HG03108 (cell line): ENCODE measurements at regions not wholly inside any gene's neighbourhood (a gene's known extent, or its start where the extent isn't known, plus 50 kb on each side); places are given as distances from the start of the nearest gene placed in this dataset.

Source experiments
- ATAC-seq: cut with Tn5 transposase; IDR thresholded peaks from one replicate; pipeline ENCODE4 v1.9.1; 2021; ENCODE audit warnings: moderate library complexity; ENCODE audit not compliant: unreplicated experiment

DNA sequence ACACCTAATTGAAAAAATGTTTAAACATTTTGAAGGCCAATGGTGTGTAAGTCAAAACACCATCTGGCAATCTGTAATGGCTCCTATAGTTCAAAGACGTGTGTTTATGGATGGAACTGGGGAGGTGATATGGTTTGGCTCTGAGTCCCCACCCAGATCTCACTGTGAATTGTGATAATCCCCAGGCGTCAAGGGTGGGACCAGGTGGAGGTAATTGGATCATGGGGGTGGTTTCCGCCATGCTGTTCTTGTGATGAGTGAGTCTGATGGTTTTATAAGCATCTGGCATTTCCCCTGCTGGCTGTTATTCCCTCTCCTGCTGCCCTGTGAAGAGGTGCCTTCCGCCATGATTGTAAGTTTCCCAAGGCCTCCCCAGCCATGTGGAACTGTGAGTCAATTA is 52.2 kb downstream of the ADRA2C start:
- no peak for ATAC-seq

DNA sequence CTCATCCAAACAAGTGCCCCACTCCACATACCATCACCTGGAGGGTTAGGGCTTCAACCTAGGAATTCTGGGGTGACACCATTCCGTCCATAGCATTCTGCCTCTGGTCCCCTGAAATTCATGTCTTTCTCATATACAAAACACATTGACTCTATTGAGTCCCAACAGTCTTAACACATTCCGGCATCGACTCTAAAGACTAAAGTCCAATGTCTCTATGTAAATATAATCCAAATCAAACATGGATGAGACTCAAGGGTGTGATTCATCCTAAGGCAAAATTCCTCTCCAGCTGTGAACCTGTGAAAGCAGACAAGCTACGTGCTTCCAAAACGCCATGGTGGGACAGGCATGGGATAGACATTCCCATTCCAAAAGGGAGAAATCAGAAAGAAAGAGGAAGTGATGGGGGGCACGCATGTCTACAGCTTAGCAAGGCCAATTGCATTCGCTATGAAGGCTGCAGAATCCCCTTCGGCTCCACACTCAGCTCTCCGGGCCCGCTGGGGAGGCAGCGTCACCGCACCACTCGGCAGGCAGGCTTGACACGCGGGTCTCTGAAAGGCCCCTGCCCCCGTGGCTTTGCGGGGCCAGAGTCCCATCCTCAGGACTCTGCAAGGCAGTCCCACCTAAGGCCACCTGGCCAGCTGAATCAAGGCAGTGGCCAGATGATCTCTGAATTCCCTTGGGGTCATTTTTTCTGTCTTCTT is 53.2 kb downstream of the ADRA2C start:
- no peak for ATAC-seq

DNA sequence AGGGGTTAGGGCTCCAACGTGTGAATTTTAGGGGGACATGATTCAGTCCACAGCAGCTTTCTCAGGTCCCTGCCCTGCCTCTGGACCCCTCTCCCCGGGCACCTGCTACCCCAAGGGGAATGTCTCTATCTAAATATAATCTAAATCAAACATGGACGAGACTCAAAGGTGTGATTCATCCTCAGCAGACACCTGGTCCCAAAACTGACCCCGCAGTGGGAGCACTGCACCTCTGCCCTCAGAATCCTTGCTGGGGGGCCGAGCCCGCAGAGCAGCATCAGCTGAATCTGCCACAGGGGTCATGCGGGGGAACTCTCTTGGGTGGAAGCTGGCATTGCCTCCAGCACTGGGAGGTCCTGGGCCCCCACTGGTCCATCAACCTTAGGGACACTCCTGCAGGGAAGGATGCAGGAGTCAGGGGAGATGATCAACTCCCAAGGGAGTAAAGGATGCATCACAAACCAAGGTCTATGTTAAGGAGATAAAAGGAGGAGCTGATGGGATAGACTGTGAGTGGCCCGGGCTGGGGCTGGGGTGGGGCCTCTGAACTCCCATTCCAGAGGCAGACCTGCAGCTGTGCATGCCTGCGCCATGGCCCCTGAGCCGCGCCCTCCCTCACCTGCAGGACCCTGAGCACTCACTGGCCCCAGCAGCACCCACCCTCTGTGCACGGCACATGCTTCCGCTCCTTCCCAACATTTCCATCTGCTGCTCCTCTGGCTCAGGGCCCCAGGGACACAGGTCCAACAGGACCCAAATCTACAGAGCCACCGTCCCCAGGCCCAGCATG is 54.0 kb downstream of the ADRA2C start:
- ATAC-seq: no peak

DNA sequence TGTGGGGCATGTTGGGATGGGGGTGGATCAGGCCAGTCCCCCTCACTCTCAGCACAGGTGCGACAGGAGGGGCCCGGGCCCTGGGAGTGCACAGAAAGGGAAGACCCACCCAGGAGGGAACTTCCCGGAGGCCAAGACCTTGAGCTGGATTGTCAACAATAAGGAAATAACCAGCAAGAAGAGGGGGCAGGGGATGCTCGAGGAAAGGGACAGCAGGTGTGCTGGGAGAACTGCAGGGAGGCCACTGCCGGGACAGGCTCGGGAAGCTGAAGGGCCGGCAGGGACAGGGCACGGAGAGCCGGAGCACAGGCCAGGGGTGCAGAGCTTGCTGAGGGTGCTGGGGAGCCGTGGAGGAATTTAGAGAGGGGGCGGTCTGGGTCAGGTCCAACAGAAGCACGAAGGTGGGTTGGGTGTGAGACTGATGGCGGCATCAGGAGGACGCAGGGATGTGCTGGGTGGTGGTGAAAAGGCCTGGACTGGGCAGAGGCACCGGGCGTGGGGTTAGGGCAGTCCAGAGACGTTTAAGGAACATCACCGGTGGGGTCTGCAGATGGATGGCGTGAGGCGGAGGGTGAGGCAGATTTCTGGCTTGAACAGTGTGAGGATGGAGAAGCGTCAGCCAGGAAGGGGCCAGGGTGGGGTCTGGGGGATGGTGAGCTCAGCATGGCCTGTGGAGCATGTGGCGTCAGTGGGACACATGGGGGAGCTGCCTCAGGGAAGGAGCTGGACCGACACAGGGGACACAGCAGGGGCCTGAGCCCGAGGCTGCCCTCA is 54.8 kb downstream of the ADRA2C start:
- ATAC-seq: no peak

DNA sequence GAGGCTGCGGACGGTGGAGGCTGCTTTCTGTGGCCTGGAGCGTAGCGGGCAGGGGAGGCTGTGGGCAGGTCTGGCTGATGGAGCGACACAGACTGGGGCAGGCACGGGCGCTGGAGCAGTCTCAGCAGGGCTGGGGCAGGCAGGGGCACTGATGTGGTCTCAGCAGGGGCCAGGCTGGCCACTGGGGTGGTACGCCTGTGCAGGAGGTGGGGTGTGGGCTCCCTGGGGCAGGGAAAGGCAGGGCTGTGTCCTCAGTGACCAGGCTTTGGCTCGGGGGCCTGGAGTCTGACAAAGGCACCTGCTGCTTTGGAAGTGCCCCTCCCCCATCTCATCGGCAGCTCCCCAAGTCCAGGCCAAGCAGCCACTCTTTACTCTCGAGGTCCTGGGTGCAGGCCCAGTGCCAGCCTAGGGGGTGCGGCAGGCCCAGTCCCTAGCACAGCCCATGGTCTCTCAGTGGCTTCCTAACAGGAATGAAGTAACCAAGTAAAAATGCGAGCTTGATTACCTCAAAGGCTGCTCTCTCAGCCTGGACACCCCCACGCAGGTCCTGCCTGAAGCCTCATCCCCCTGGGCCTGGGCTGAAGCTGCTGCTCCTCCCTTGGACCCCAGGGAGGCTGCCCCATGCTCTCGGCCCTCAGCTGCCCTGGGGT is 55.5 kb downstream of the ADRA2C start:
- ATAC-seq: no peak

DNA sequence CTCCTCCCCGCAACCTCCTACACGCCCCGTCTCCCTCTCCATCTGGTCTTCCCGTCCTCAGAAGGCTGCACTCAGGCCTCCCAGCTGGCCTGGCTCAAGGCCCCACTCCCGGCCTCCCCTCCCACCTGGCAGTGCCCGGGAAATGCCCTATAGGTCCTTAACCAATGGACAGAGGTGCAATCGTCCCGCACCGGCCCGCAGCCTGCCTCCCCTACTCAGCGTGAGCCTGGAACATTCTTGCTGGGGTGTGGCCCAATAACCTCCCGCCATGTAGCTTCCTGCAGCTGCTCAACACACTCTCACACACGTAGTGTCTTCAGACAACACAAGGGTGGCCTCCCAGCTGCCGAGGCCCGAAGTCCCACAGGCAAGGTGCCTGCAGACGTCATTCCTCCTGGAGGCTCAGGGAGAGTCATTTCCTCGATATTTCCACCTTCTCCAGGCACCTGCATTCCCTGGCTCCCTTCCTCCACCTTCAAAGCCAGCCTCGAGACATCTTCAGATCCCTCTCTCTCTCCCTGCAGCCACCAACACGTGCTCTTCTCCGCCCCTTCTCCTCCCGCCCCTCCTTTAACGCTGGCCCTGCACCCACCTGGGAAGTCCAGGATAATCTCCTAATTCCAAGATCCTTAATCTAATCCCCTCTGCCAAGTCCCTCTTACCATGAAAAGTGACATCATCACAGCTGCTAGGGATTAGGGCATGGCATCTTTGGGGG is 56.2 kb downstream of the ADRA2C start:
- ATAC-seq: no peak

DNA sequence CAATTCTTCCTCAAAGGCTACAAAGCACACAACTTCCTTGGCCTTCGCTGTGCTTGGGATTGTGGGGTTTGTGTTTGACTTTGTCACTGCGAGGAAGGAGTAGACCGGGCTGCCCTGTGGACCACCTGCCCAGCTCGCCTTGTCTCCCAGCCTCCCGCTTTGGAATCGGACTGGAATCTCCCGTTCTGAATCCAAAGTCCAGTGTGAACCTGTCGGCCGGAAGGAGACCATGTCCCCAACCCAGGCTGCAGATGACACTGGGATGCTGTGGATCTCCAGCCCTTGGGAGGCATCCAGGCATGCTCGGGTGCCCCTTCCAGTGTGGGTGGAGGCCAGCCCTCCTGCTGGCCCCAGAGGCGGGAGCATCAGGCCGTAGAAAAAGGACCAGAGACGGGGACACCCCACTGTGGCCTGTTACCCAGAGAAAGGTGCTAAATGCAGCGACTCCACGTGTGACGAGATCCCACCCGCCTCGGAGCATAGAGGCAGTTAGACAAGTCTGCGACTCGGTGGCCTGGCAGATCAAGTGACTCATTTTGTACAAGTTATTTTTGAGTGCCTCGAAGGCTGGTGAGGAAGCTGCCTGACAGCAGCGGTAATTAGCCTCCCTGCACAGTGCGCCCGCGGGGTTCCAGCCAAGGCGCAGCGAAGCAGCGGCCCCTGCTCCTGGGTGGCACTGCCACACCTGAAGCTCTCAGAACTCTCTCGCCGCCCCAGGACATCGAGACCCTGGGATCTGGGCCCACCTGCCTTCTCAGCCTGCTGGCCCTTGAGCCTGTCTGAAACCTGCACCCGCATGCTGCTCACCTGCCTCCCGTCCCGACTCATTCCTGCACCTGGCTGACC is 57.5 kb downstream of the ADRA2C start:
- ATAC-seq: no peak

DNA sequence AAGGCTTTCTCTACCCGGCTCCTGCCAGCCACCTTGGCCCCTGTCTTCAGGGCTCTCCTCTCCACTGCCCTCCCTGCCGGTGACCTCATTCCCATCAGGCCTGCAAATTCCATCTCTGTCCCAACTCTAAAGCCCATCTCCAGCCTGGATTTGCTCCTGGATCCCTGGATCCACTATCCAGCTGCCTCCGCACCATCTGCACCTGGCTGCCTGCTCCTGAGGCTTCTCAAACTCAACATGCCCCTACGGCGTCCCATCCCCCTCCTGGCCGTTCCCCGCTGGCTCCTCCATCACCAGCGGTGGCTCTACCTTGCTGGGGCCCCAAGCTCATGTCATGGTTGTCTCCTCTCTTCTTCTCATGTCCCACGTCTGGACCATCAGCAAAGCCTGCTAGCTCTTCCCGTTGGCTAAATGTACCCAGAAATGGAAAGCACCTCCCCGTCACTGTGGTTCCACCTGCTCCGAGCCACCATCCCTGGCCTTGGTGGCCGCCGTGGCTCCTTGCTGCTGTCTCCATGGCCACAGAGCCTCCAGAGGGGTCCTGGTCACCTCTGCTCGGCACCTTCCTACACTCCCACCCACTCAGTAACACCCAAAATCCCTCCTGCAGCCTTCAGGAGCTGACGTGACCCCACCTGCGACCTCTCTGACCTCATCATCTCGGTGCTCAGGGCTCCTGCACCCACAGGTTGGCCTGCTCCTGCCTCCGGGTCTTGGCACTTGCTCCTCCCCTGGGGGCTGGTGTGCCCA is 58.5 kb downstream of the ADRA2C start:
- ATAC-seq: no peak

DNA sequence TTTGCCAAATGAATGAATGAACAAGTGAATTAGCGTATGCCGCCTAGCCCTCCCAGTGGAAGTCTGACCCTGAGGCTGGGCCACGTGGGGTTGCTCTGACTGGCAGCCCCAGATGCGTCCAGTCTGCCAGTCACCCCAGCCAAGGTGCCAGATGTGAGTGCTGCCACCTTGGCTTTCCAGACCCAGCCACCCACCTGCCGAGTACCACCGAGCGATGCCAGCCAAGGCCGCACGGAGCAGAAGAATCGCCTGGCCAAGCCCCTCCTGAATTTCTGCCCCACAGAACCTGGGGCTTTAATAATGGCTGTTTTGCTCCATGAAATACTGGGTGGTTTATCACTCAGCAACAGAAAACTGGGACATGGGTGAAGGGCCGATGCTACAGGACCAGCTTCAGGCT is 59.3 kb downstream of the ADRA2C start:
- no peak for ATAC-seq

DNA sequence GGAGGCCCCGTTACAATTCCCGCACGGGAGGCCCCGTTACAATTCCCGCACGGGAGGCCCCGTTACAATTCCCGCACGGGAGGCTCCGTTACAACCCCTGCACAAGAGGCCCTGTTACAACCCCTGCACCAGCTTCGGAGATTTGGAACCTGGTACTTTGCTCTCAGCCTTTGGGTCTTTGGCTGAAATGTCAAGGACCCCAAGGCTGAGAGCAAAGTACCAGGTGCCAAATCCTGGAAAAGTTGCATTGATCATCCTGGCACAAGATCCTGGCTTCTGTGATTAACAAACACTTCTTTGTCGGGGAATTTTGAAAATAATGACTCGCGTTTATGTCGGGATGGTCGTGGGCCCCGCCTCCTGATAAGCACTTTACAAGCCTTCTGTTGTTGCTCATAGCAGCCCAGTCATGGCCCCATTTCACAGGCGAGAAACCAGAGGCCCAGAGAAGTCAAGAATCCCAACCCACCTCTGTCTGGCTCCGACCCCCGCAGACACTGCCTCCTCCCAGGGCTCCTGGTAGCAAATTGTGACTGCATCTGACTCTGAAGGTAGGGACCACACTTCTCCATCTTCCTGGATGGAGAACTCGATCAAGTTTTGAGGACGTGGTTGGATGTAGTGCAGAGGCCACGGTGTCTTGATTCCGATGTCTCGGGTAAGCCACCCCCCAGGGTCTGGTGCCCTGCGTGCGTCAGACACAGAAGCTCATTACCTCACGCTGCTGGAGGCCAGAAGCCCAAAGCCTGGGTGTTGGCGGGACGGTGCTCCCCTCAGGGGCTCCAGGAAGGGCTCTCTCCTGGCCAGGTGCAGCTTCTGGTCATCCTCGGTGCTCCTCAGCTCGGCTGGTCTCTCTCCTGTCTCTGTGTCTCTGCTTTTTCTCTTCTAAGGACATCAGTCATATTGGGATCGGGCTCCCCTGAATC is 60.3 kb downstream of the ADRA2C start:
- no peak for ATAC-seq

DNA sequence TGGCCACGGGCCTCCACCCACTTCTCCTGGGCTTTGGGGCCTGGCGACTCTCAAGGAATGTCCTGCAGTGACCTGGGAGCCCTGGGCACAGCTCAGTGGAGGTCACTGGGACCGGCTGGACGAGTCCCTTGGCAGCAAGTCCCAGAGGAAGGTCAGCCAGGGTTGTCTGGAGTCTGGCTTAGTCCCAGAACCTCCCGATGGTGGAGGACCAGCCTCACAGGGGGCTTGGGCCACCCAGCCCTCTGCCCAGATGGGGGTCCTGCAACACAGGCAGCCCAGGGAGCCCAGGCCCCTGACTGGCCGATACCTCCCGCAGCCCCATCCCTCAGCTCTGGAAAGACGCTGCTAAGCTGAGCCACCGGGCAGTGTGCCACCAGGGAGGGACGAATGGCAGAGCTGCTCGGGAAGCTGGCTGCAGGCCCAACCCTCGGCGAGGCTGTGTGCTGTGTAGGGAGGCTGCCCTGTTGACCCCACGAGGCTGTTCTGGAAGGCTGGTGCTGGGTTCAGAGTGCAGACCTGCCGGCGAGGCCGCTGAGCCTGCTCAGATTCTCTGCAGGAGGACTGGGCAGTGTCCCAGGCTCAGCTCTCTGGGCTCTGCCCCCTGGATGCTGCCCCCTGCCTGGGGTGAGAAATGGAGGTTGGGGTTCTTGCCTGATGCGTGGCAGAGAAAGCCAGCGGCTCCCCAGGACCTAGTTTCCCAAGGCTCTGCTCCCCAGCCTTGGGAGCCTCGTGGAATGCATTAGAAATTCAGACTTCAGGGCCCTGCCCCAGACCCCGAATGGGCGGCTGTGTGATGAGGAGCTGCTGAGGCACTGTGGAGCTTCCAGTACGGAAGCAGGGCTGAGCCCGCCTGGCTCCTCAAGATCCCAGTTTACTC is 61.7 kb downstream of the ADRA2C start:
- no peak for ATAC-seq

DNA sequence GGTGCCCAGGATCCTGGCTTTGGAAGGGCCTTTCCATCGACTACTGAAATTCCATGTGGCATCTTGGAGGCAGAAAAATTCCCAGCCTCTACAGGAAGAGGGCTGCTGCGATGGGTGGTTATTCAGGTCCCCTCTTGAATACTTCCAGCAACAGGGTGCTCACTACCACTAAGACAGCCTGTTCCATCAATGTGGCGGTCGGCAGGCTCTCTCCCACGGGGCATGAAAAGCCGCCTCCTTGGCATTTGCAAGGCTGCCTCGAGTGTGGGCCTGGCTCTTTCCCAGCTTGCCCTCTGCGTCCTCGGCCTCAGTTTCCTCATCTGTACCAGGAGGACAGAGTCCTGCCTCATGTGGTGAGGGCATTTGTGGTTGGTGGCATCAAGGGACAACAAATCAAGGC is 62.4 kb downstream of the ADRA2C start:
- ATAC-seq: no peak

DNA sequence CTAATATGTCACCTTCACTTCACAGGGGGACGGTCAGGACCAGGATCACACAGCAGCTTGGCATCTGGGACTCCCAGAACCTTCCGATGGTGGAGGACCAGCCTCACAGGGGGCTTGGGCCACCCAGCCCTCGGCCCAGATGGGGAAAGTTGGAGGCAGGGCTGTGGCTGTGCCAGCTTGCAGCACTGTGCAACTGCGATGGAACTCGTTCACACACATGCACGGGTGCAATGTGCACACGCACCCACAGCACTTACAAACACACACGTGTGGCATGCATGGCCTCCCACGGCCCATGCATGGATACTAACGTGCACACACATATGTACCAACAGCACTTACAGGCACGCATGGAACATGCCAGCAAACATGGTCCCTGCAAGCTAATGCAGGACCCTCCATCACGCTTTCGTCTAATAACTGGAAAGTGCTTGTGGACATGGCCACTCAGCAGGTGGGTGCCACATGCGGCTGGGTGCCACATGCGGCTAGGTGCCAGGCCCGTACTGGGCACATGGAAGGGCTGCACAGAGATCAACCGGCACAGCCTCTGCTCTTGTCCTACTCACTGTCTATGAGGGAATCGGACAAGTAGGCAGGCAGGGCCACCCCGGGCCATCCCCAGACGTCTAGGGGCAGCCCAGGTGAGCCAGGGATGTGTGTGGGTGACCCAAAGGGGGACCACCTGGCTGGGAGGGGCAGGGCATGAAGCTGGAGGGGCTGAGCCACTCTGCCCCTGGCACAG is 63.2 kb downstream of the ADRA2C start:
- ATAC-seq: no peak

DNA sequence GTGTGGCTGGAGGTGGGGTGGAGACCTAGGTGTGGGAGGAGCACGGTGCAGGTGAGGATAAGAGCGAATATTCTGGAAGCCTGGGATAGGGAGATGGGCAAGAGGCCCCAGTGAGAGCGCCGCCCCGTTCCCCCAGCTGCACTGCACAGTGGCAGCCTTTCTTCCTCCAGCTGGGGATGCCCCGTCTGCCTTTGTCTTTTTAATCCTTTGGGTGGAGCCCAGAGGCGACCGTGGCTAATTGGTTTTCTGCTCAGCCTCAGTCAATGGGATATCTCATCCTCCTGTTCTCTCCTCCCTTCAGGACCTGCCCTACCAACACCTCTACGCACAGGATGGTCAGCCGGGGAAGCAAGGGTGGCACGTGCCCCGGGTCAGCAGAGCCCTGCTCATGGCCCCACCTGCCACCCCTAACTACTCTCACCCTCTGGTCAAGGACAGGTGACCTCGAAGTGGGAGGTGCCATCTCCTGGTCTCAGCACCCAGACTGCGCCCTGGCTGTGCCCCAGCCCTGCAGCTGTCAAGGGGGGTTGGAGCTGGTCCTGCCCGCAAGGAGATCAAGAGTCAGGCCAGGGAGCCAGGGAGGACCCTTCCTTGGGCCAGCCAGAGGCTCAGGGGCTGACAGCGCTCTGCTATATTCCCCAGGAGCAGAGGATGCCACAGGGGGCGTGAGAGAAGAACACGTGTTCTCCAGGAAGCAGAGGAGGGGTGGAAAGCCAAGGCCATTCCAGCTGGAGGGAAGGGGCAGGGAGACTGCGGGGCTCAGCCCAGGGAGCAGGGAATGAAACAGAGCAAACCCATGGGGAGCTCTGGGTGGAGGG is 64.0 kb downstream of the ADRA2C start:
- ATAC-seq: no peak

DNA sequence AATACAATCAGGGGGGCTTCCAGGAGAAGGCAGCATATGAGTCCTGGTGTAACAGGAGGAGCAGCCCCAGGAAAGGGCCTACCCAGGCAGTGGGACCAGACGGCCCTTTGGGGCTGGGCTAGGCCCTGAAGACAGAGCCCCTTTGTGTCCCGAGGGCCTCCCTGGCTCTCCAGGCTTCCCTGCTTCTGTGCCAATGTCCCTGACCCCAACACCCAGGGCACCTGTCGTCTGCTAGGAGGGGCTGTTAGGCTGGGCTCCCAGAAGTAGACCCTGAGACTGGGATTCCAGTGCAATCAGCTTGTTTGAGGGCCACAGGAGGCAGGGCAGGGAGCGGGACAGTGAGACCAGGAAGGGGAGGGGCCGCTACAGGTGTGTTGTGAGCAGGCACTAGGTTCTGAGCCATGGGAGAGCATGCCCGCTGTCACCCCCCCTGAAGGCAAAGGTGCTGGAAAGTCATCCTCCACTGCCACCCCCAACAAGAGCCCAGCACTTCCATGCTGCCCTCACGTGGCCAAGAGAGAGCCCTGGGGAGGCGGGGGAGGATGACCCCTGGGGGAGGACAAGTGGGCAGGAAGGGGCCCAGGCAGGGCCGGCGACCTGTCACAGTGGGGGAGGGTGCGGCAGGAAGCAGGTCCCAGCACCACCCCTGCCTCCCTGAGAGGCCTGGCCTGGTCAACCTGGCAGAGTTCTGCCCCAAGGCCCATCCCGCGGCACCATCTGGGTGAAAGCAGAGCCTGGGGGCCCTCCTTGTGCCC is 64.8 kb downstream of the ADRA2C start:
- no peak for ATAC-seq
